ENCODE measurements at regions not wholly inside any gene's neighbourhood (a gene's known extent, or its start where the extent isn't known, plus 50 kb on each side); places are given as distances from the start of the nearest gene placed in this dataset.
"Not testable (repeated sequence)": the region's sequence is repeated elsewhere in the genome, so short reads cannot be mapped to it uniquely, and the experiment has no call there.

- no peak overlapping the region for H3K27ac Mint-ChIP-seq
- no peak overlapping the region for H3K27ac ChIP-seq (ENCODE audit: low read depth, low read length)
- no peaks in the 10 kb centered on the region for H3K4me1 ChIP-seq (ENCODE audit: control insufficient read depth, insufficient read depth, low read length)
- no peaks in the 10 kb centered on the region for H3K27me3 Mint-ChIP-seq (ENCODE audit: insufficient read depth)
- no peak for DNase-seq
- H3K36me3 ChIP-seq (ENCODE audit: control insufficient read depth, insufficient read depth, low read length) = no peaks in the 10 kb centered on the region
- no peaks in the 10 kb centered on the region for H3K36me3 Mint-ChIP-seq (ENCODE audit: low read depth)
- peaks cover 20% of the 10 kb centered on the region for H3K9me3 ChIP-seq (ENCODE audit: control insufficient read depth, low read length)
- H3K4me3 Mint-ChIP-seq = no peak overlapping the region
- peaks cover 50% of the 10 kb centered on the region for H3K9me3 Mint-ChIP-seq
- 100% methylated on average over 1 of the region's 1 CpG; no CpG with 5 or more reads in 1 of the 2 experiments for WGBS, 2 experiments (ENCODE audit: insufficient coverage in 1 of 2, insufficient read length in 1 of 2)
- H3K4me1 Mint-ChIP-seq = no peaks in the 10 kb centered on the region
- no peak overlapping the region for H3K4me3 ChIP-seq (ENCODE audit: low read length)
- no peak for TF ChIP-seq CTCF (conservative IDR thresholded peaks at IDR 0.05)
- H3K27me3 ChIP-seq (ENCODE audit: control insufficient read depth, insufficient read depth, low read length, poor library complexity, severe bottlenecking) = no peaks in the 10 kb centered on the region
- no peak overlapping the region for H3K9ac ChIP-seq (ENCODE audit: extremely low read depth, low read length, poor library complexity, severe bottlenecking)
Measured at GRCh38 chr2:76178610-76179009, 467.9 kb upstream of the GCFC2 start.

GRCh38 chr2:76175295-76175694 lies 464.6 kb upstream of the GCFC2 start:
- 92% methylated on average over 3 of the region's 3 CpGs; no CpG with 5 or more reads in 1 of the 2 experiments for WGBS, 2 experiments (ENCODE audit: insufficient coverage in 1 of 2, insufficient read length in 1 of 2)

GRCh38 chr2:76174505-76174904 lies 463.8 kb upstream of the GCFC2 start:
- Histone ChIP-seq H3K4me1 (ENCODE audit: control insufficient read depth, insufficient read depth, low read length) (no peaks in the 10 kb centered on the region), H3K27me3 (ENCODE audit: control insufficient read depth, insufficient read depth, low read length, poor library complexity, severe bottlenecking) (no peaks in the 10 kb centered on the region), H3K4me3 (ENCODE audit: low read length) (no peak overlapping the region), H3K9me3 (ENCODE audit: control insufficient read depth, low read length) (peaks cover 26% of the 10 kb centered on the region), H3K27ac (ENCODE audit: low read depth, low read length) (no peak overlapping the region), H3K36me3 (ENCODE audit: control insufficient read depth, insufficient read depth, low read length) (no peaks in the 10 kb centered on the region), H3K9ac (ENCODE audit: extremely low read depth, low read length, poor library complexity, severe bottlenecking) (no peak overlapping the region)
- Mint-ChIP-seq H3K4me1 (peaks cover 3% of the 10 kb centered on the region), H3K27ac (no peak overlapping the region), H3K4me3 (no peak overlapping the region), H3K36me3 (ENCODE audit: low read depth) (no peaks in the 10 kb centered on the region), H3K9me3 (peaks cover 66% of the 10 kb centered on the region), H3K27me3 (ENCODE audit: insufficient read depth) (no peaks in the 10 kb centered on the region)
- DNase-seq = no peak
- WGBS, 2 experiments (ENCODE audit: insufficient coverage in 1 of 2, insufficient read length in 1 of 2) = 80 to 82% methylated on average over 1 to 2 of the region's 2 CpGs
- no peak for TF ChIP-seq CTCF (conservative IDR thresholded peaks at IDR 0.05)

More at GRCh38 chr2:76175295-76175694, 464.6 kb upstream of the GCFC2 start:
- H3K4me3 ChIP-seq (ENCODE audit: low read length) = no peak overlapping the region
- no peaks in the 10 kb centered on the region for H3K27me3 ChIP-seq (ENCODE audit: control insufficient read depth, insufficient read depth, low read length, poor library complexity, severe bottlenecking)
- no peaks in the 10 kb centered on the region for H3K36me3 Mint-ChIP-seq (ENCODE audit: low read depth)
- H3K36me3 ChIP-seq (ENCODE audit: control insufficient read depth, insufficient read depth, low read length) = no peaks in the 10 kb centered on the region
- no peak for DNase-seq
- no peaks in the 10 kb centered on the region for H3K4me1 ChIP-seq (ENCODE audit: control insufficient read depth, insufficient read depth, low read length)
- no peak for TF ChIP-seq CTCF (conservative IDR thresholded peaks at IDR 0.05)
- no peak overlapping the region for H3K4me3 Mint-ChIP-seq
- H3K27ac Mint-ChIP-seq = no peak overlapping the region
- H3K9me3 Mint-ChIP-seq = peaks cover 67% of the 10 kb centered on the region
- H3K27me3 Mint-ChIP-seq (ENCODE audit: insufficient read depth) = no peaks in the 10 kb centered on the region
- H3K9me3 ChIP-seq (ENCODE audit: control insufficient read depth, low read length) = peaks cover 28% of the 10 kb centered on the region
- peaks cover 3% of the 10 kb centered on the region for H3K4me1 Mint-ChIP-seq
- H3K27ac ChIP-seq (ENCODE audit: low read depth, low read length) = no peak overlapping the region
- no peak overlapping the region for H3K9ac ChIP-seq (ENCODE audit: extremely low read depth, low read length, poor library complexity, severe bottlenecking)

GRCh38 chr2:76173206-76173605 lies 462.5 kb upstream of the GCFC2 start:
- H3K4me3 ChIP-seq (ENCODE audit: low read length); H3K4me1 Mint-ChIP-seq; H3K9ac ChIP-seq (ENCODE audit: extremely low read depth, low read length, poor library complexity, severe bottlenecking); H3K4me1 ChIP-seq (ENCODE audit: control insufficient read depth, insufficient read depth, low read length); H3K27ac ChIP-seq (ENCODE audit: low read depth, low read length); H3K27me3 Mint-ChIP-seq (ENCODE audit: insufficient read depth); H3K36me3 Mint-ChIP-seq (ENCODE audit: low read depth); DNase-seq; H3K27ac Mint-ChIP-seq; H3K36me3 ChIP-seq (ENCODE audit: control insufficient read depth, insufficient read depth, low read length); H3K27me3 ChIP-seq (ENCODE audit: control insufficient read depth, insufficient read depth, low read length, poor library complexity, severe bottlenecking); H3K4me3 Mint-ChIP-seq: not testable (repeated sequence)
- H3K9me3 Mint-ChIP-seq = peaks cover 53% of the 10 kb centered on the region
- H3K9me3 ChIP-seq (ENCODE audit: control insufficient read depth, low read length) = peaks cover 23% of the 10 kb centered on the region
- 0% methylated on average over 1 of the region's 1 CpG; no CpG with 5 or more reads in 1 of the 2 experiments for WGBS, 2 experiments (ENCODE audit: insufficient coverage in 1 of 2, insufficient read length in 1 of 2)

GRCh38 chr2:76172154-76172595 lies 461.5 kb upstream of the GCFC2 start:
- not testable (repeated sequence) for H3K36me3 ChIP-seq (ENCODE audit: control insufficient read depth, insufficient read depth, low read length); H3K4me3 Mint-ChIP-seq
- H3K9me3 Mint-ChIP-seq = peaks cover 43% of the 10 kb centered on the region

More at GRCh38 chr2:76172154-76172595, 461.5 kb upstream of the GCFC2 start:
- H3K9ac ChIP-seq (ENCODE audit: extremely low read depth, low read length, poor library complexity, severe bottlenecking); H3K27ac Mint-ChIP-seq; H3K27me3 Mint-ChIP-seq (ENCODE audit: insufficient read depth); H3K4me1 Mint-ChIP-seq; H3K36me3 Mint-ChIP-seq (ENCODE audit: low read depth); H3K27ac ChIP-seq (ENCODE audit: low read depth, low read length); H3K4me1 ChIP-seq (ENCODE audit: control insufficient read depth, insufficient read depth, low read length); H3K4me3 ChIP-seq (ENCODE audit: low read length); H3K27me3 ChIP-seq (ENCODE audit: control insufficient read depth, insufficient read depth, low read length, poor library complexity, severe bottlenecking); DNase-seq: not testable (repeated sequence)
- peaks cover 23% of the 10 kb centered on the region for H3K9me3 ChIP-seq (ENCODE audit: control insufficient read depth, low read length)
